Cerebellar nuclear complex (tissue), 1 donor: ENCODE measurements at regions not wholly inside any gene's neighbourhood (a gene's known extent, or its start where the extent isn't known, plus 50 kb on each side); places are given as distances from the start of the nearest gene placed in this dataset.
"Not testable (repeated sequence)": the region's sequence is repeated elsewhere in the genome, so short reads cannot be mapped to it uniquely, and the experiment has no call there.

ENCODE experiments used
- DNase-seq, 2 experiments: peaks; one replicate each; lab custom pipeline; 2025; lab: John Stamatoyannopoulos, UW

- DNase-seq = no peak
Measured at GRCh38 chr9:110025551-110026170, 182.3 kb downstream of the C9orf152 start.

- no peak for DNase-seq
Measured at GRCh38 chr9:110027671-110028081, 180.3 kb downstream of the C9orf152 start.

- no peak for DNase-seq
Measured at GRCh38 chr9:110028271-110028670, 179.7 kb downstream of the C9orf152 start.

GRCh38 chr9:110028676-110029075 is 179.3 kb downstream of the C9orf152 start:
- DNase-seq = no peak

GRCh38 chr9:110029429-110029955 is 178.5 kb downstream of the C9orf152 start:
- DNase-seq = no peak

GRCh38 chr9:110029956-110030480 is 177.9 kb downstream of the C9orf152 start:
- DNase-seq = no peak

- no peak for DNase-seq
Measured at GRCh38 chr9:110030632-110031031, 177.3 kb downstream of the C9orf152 start.

GRCh38 chr9:110031511-110032173 is 176.3 kb downstream of the C9orf152 start:
- no peak for DNase-seq

- not testable (repeated sequence) for DNase-seq
Measured at GRCh38 chr9:110032532-110032931, 175.4 kb downstream of the C9orf152 start.

- DNase-seq = no peak
Measured at GRCh38 chr9:110033869-110034268, 174.1 kb downstream of the C9orf152 start.

GRCh38 chr9:110036286-110036685 is 171.7 kb downstream of the C9orf152 start:
- no peak for DNase-seq

GRCh38 chr9:110040788-110041187 is 167.2 kb downstream of the C9orf152 start:
- DNase-seq = no peak

GRCh38 chr9:110041452-110041851 is 166.5 kb downstream of the C9orf152 start:
- no peak for DNase-seq

GRCh38 chr9:110047232-110047954 is 160.6 kb downstream of the C9orf152 start:
- DNase-seq = no peak

GRCh38 chr9:110047955-110048402 is 160.0 kb downstream of the C9orf152 start:
- no peak for DNase-seq

GRCh38 chr9:110048403-110048975 is 159.5 kb downstream of the C9orf152 start:
- no peak for DNase-seq

- no peak for DNase-seq
Measured at GRCh38 chr9:110048976-110049698, 158.8 kb downstream of the C9orf152 start.

- DNase-seq = no peak
Measured at GRCh38 chr9:110049699-110050450, 158.1 kb downstream of the C9orf152 start.

GRCh38 chr9:110050925-110051355 is 157.0 kb downstream of the C9orf152 start:
- no peak for DNase-seq

- no peak for DNase-seq
Measured at GRCh38 chr9:110056062-110056461, 151.9 kb downstream of the C9orf152 start.
